ENCODE measurements at regions not wholly inside any gene's neighbourhood (a gene's known extent, or its start where the extent isn't known, plus 50 kb on each side); places are given as distances from the start of the nearest gene placed in this dataset.
"Not testable (repeated sequence)": the region's sequence is repeated elsewhere in the genome, so short reads cannot be mapped to it uniquely, and the experiment has no call there.

DNA sequence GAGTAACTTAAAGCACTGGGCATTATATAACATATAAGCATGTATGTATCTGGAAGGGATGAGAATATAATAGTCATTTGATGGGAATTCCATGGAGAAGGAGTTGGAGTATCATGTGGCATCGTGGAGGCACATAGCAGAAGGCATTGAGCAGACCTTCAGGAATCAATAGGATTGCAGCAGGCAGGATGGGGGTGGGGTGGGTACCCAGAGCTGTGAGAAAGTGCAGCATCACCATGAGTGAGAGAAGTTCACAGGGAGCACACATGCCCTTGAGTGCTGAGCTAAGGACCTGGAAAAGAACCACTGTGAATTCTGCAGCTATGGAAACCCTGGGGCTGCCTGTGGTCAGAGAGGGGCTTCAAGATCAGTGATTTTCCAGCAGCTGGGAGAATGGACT is 57.3 kb downstream of the MED10 start:
- no peak for DNase-seq (ENCODE audit: low read depth in 4 of 4, low spot score in 1 of 4)

DNA sequence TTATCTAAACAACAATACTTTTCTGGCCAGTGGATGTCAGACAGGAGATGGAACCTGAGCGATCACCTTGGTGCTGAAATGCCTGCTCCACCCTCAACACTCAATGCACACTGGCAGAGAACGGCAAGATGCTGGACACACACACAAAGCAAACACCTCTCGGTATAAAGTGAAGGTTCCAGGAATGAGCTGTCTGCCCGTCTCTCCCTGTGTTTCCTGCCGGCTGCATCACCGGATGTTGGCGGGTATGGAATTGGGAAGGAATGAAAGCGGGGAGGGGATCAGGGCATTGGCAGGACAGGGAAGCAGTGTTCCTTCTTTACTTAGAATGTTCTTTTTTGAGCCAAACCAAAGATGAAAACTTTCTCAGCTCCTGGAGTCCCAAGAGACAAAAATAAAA is 59.2 kb downstream of the MED10 start:
- DNase-seq (ENCODE audit: low read depth in 4 of 4, low spot score in 1 of 4) = no peak

DNA sequence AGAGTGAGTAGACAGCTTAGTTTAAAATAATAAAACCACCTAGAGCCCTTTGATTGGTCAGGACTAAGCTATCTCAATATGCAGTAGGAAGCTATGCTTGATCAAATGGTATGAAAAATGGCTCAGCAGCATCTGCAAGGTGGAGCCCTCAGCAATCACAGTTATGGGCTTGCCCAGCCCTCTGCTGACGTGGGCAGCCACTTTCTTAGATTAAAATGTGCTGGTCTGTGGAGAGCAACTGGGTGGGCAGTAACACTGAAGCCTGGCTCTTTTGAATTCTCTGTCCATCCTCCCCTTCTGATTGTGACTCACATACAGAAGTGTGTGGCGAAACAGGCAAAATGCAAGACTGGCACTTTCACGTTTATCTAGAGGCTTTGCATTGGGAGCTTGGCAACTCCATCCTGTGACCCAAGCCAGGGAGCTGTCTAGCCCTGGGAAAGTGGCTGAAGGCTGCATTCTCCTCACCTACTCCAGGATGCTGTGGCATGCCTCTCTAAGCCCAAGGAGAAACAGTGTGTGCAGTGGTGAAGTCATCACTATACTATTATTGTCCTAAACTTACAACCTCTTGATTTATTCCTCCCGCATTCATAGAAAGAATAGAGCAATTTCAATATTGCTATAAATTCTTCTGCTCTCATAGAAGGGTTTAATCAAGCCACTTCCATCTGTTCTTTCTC is 61.1 kb downstream of the MED10 start:
- no peak for DNase-seq (ENCODE audit: low read depth in 4 of 4, low spot score in 1 of 4)

DNA sequence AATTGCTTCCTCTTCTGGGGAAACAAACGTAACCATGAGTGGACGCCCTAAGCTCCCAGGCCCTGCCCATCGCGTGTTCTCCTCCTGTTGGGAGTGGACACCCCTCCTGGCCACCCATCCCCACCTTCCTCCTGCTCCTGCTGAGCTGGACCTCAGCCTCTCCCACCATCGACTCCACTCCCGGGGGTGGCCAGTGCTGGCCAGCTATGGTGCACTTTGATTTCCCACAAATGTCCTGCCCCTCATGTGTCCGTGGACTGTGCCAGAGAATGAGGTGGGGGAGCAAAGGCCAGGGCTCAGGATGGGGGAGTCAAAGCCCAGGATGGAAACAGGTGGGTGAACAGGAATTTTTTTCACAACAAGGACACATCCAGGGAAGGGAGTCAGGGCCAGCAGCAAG is 62.8 kb downstream of the MED10 start:
- DNase-seq (ENCODE audit: low read depth in 4 of 4, low spot score in 1 of 4) = no peak

DNA sequence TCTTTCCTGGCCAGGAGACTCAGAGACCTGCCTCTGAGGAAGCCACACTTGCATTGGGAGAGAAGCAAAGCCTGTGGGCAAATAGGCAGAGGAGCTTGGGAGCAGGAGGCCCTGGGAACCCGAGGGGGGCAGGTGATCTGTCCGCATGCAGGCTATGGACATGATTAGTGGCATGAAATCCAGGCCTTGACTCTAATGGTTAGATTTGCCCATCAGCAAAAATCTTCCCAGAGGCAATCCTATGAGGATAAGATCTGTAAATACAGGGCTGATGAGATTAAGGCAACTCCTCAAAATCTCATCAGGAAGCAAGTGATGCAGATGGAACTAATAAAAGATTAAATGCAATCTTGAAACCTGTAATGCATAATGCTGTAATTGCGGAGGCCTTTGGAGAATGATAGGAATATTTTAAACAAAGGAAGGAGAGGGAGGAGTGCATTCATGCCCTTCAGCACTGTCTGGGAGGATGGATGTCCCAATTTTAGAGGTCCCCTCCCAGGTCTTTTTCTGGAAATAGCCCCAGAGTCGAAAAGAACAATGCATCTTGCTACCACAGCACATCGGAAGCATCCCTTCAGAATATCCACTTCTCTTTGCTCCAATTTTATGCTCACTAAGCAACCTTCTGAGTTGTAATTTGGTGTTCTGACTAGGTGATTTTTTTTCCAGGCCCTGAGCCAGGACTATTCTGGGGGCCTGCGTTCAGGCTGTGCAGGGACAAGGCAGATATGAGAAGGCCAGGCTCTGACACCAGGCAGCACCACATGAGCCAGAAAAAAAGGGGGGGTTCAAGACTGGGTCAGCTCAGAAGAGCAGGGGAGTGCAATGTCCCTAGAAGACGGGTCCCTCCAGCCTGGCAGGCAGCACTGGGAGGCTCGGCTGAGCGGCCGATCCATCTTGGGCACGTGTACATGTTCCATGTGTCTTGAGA is 66.5 kb downstream of the MED10 start:
- DNase-seq (ENCODE audit: low read depth in 4 of 4, low spot score in 1 of 4) = no peak

DNA sequence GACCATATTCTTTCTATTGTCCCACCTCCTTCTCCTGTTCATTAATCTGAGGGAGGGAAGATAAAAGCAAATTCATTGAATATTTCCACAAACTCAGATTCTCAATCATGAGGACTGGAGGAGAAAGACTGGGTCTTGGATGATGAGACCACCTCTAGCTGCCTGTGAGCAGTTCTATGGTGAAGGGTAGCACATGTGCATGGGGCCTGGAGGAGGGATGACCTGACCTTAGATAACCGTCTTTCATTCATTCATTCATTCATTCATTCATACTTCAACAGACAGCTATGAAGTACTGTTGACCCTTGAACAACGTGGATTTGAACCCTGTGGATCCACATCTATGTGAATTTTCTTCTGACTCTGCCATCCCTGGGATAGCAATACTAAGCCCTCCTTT is 68.4 kb downstream of the MED10 start:
- DNase-seq (ENCODE audit: low read depth in 4 of 4, low spot score in 1 of 4) = no peak

DNA sequence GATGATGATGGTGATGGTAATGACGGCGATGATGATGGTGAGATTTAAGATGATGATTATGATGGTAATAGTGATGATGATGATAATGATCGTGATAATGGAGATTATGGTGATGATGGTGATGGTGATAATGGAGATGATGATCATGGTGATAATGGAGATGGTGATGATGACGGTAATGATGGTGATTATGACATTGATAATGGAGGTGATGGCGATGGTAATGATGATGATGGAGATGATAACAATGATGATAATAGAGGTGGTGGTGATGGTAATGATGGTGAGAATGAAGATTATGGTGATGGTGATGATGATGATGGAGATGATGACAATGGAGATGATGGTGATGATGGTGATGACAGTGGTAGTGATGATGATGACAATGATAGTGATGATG is 69.7 kb downstream of the MED10 start:
- no peak for DNase-seq (ENCODE audit: low read depth in 4 of 4, low spot score in 1 of 4)

DNA sequence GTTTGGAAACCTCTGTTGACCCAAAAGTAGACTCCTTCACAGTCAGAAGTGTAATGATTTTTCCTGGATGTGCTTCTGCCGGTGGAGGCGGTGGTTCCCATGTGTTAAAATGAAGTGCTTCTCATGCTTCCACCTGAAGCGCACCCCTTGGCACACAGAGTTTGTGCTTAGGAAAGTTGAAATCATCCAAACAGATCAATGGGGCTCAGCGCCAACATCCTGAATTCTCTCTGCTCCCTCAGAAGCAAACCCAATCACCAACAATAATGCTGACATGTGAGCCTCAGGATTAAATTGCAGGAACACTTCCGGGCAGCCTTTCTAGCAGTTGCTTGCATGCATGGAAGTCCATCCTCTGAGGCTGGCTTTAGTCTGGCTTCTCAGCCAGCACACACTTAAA is 71.0 kb downstream of the MED10 start:
- DNase-seq (ENCODE audit: low read depth in 4 of 4, low spot score in 1 of 4) = no peak

DNA sequence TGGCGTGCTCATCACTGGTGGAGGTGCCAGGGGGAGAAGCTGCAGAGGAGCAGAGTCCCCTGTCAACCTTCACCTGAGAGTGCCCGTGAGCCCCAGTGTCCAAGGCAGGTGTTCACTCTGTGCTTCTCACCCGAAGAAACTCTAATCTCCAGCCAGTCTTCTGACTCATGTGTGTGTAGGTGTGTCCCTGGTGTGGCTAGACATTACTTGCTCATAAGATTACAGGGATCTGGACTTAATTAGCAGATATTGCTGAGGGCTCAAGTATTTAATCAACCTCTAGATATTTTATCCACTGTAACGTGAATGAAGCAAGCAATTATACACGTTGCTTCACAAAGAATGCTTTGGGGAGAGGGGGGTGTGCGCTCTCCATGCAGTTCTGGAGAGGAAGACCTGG is 72.5 kb downstream of the MED10 start:
- no peak for DNase-seq (ENCODE audit: low read depth in 4 of 4, low spot score in 1 of 4)

DNA sequence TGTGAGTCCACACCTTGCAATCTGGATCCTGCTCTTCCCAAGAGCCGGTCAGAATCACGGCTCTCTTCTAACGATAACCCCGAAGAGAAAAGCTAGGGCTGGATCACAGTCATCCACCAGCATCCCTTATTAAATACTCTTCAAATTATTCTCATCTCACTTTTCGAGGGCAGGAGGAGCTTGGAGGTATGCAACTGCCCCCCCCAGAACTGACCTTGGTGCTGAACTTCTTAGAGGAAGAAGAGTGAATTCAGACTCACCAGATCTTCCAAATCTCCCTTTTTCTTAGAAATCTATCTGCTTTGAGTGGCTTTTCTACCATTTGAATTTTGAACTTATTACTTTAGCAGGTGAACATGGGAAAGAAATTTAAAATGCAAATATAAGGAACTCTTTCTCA is 75.7 kb downstream of the MED10 start:
- no peak for DNase-seq (ENCODE audit: low read depth in 4 of 4, low spot score in 1 of 4)

DNA sequence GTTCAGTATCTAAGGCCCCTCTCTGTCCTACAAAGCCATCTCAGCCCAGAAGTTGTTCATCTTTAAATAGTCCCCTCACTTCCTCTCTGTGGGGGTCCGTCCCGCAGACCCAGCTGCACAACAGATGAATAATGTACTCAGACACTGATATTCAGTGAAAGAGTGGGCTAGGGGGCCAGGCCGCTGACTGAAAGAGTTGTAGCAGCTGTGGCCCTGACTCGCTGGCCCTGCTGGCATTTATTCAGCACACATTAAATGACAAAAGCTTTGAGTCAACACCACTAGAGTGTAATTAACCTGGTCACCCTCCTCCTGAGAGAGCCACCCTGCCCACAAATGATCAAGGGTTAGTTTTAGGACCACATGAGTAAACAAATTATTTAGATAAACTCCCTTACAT is 76.3 kb downstream of the MED10 start:
- no peak for DNase-seq (ENCODE audit: low read depth in 4 of 4, low spot score in 1 of 4)

DNA sequence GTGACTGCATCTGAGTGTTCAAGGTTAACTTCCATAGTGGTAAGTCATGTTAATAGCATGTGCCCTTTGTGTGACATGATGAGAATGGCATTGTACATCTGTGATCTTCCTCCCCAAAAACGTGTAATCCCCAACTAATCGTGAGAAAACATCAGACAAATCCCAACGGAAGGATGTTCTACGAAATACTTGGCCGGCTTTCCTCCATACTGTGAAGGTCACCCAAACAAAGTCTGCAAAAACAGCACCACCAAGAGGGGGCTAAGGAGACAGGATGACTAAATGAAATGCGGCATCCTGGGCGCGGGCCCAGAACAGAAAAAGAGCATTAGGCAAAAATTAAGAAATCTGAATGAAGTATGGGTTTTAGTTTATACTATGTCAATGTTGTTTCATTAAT is 81.8 kb downstream of the MED10 start:
- DNase-seq (ENCODE audit: low read depth in 4 of 4, low spot score in 1 of 4) = no peak

DNA sequence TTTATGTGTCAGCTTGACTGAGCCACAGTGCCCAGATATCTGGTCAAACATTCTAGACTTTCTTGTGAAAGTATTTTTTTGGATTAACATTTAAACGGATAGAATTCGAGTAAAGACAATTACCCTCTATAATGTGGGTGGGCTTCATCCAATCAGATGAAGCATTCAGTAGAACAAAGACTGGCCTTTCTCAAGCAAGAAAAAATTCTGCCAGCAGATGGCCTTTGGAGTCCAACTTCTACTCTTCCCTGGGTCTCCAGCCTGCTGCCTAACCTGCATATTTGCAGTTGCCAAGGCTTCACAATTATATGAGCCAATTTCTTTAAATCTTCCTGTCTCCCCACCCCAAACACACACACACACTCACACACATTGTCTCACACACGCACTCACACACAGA is 86.4 kb downstream of the MED10 start:
- DNase-seq (ENCODE audit: low read depth in 4 of 4, low spot score in 1 of 4) = no peak

DNA sequence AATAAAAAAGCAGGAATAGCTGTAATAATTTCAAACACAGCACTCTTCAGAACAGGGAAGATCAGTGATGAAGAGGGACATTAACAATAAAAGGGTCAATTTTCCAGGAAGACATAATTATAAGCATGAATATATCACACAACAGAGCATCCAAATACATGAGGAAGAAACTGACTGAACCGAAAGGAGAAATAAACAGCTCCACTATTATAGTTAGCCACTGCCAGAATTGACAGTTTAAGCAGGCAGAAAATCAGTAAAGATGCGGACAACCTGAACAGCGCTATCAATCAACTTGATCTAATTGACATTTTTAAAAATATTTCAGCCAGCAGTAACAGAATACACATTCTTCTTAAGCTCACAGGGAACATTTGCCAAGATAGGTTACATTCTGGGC is 89.1 kb downstream of the MED10 start:
- no peak for DNase-seq (ENCODE audit: low read depth in 4 of 4, low spot score in 1 of 4)

DNA sequence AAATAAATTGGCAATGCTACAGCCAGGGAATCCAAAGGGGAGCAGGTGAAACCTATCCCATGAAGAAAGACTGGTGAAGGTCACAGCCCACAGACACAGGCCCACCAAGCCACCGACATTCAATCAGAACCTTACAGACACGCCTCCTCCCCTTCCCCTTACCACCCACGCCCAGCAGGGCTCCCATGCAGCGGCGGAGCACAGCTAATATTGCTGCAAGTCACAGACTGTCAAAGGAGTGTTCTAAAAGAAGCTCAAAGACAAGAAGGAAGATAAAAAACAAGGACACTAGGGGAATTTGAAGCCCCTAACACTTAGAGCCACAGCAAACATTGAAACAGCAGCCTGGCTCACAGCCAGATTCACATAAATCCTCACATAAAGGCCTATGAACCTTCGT is 91.2 kb downstream of the MED10 start:
- no peak for DNase-seq (ENCODE audit: low read depth in 4 of 4, low spot score in 1 of 4)

DNA sequence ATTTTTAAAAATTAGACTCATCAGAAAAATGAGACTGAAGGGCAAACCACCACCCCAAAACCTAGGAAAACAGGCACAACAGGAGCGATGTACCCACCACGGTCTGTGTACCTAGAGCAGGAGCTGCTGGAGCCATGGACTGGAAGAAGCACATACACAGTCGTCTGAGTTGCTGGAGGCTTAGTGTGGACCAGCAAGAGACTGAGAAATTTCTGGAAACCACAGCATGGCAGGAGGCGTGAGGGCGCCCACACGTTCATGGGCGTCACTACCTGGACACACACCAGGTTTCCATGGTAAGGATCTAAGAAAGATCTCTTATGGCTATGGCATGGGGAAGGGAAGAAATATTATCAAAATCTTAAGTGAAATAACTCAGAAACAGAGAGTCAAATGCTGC is 91.9 kb downstream of the MED10 start:
- no peak for DNase-seq (ENCODE audit: low read depth in 4 of 4, low spot score in 1 of 4)

DNA sequence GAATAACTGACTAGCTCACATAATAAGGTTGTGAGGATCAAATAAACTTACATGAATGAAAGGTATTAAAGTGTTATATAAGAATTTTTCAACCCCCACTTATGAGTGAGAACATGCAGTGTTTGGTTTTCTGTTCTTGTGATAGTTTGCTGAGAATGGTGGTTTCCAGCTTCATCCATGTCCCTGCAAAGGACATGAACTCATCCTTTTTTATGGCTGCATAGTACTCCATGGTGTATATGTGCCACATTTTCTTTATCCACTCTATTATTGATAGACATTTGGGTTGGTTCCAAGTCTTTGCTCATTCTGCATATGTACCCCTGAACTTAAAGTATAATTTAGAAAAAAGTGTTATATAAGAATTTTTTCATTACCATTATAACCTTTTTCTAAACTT is 93.9 kb downstream of the MED10 start:
- DNase-seq (ENCODE audit: low read depth in 4 of 4, low spot score in 1 of 4) = not testable (repeated sequence)

DNA sequence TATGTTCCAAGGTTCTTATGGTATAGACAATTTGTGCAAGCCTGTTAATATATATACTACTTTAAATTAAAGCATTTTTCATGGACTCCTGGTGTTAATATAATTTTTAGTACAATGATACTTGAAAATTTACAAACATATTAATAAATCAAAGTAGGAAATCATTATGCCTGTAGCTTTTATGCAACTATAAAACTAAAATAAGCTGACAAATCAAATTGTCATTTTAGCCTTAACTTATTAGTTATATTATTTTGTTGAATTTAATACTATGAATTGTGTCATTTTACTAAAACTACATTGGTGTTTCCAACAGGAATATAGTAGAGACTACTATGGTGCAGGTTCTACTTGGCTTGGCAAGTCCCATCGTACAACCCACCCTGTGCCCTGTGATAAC is 96.0 kb downstream of the MED10 start:
- no peak for DNase-seq (ENCODE audit: low read depth in 4 of 4, low spot score in 1 of 4)

DNA sequence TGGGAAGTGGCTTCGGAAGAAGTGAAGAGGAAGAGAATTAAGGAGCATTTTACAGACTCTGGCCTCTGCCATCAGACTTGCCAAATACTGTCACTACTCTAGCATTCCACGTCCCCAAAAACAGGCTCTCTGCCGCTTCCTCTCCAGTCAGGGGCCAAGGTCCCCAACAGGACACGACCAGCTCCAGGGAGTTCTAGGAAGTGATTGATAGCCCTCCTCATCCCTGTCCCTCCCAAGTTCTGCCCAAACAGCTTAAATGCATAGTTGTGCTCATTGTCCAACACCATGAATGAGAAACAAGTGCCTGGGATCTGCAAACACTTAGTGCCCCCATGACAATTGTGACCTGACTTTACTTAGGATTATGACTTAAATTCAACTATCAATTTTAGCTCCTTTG is 96.5 kb downstream of the MED10 start:
- DNase-seq (ENCODE audit: low read depth in 4 of 4, low spot score in 1 of 4) = no peak

DNA sequence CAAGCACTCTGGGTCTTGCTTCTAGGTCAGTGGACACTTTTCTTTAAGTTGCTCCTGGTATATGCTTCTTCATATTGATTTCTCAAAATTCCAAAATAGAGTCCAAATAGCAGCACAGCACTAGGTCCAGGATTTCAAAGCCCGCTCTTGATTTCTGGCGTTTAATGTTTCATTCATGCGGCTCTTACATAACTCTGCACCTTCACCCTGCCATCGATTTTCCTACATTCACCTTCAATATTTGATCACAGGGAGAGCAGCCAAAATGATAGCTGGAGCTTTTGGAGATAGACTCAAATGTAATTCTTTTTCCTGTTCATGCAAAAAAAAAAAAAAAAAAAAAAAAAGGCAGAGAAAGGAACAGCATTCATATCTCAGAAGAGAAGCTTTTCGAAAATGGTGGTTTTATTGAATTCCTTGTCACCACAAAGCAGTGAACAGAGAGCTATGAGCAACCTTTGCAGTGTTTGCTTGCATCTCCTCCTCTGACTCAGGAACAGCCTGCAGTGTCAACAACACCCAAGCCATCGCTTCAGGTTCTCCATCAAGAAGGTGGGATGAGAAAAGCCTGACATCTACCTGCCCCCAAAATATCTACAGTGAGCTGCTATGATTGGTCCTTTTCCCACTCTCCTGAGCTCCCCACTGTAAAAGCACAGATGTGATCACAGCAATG is 97.8 kb downstream of the MED10 start:
- no peak for DNase-seq (ENCODE audit: low read depth in 4 of 4, low spot score in 1 of 4)

DNA sequence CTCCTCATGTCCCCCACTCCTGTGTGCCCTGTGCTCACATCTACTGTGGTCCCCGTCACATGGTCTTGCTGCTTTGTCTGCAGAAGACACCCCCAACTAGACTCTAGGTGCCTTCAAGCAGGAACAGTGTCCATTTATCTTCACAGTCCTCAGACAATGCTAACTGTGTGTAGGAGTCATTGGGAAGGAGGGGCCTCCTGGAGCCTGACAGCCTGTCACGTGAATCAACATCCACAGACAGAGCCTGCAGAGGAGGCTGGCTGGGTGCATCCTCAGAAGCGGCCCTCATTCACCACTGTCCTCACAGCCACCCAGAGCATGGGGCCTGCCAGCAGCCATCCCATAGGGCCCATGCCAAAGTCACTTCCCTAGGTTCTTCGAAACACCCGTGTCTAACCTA is 98.7 kb downstream of the MED10 start:
- no peak for DNase-seq (ENCODE audit: low read depth in 4 of 4, low spot score in 1 of 4)

DNA sequence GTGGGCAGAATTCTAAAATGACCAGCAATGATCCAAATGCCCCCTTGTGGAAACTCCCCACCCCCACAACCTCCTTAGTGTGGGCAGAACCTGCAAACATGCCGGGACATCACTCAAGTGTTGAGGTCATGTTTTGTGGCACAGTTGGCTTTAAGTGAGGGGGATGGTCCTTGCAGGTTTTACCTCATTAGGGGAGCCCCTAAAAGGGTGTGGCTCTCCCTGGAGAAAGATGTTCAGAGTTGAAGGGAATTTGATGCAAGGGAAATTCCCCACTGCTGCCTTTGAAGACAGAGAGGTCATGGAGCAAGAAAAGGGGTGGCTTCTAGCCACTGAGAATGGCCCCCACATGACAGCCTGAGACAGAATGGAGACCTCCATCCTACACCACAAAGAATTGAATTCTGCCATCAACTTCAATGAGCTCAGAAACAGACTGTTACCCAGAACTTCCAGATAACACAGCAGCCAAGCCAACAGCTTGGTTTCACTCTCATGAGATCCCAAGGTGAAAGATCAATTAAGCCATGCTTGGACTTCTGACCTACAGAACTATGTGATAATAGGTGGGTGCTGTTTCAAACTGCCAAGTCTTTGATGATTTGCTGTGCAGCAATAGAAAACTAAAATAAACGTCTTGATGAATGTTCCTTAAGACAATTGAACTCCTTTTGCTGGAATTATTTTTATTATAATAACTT is 103.4 kb downstream of the MED10 start:
- no peak for DNase-seq (ENCODE audit: low read depth in 4 of 4, low spot score in 1 of 4)
